ENCODE measurements at regions not wholly inside any gene's neighbourhood (a gene's known extent, or its start where the extent isn't known, plus 50 kb on each side); places are given as distances from the start of the nearest gene placed in this dataset.

- FAIRE-seq = no peak
- no peaks in the 10 kb centered on the region for H3K4me1 ChIP-seq (ENCODE audit: control insufficient read depth, extremely low read depth, insufficient read depth, low read length)
- no peaks in the 10 kb centered on the region for H3K9me1 ChIP-seq (ENCODE audit: control insufficient read depth, extremely low read depth, insufficient read depth, low read length)
Observed at GRCh38 chr2:45301307-45302277, 292.3 kb upstream of the SIX2 start.

DNA sequence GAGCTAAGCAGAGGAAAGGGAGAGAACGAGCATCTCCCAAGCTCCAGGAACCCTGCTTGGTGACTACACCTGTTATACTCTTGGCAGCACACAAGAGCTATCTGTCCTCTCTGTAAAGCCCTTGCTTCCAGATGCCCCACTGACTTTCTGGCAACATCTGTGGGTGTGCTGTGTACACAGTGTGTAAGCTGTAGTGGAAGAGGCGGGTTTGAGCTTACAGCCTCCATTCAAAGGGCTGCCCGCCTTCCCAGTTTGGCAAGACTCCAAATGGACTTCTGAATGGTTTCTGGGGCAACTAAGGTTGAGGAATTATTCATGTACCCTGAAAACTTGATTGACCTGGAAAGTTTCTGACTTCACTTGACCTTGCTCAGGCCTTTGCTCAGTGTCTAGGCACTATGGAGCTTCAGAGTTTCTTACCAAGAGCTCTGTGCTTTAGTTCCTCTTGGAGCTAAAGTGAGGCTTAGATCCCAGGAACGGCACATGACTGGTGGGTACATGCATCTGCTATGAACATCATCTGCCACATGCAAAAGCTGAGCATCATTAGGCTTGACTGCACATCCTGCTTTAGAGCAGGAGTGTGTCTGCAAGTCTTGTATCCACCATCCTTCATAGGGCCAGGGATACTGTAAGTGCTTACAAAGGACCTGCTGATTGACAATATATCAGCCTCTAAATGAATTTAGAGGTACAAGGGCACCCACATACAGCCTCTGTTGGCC is 290.9 kb upstream of the SIX2 start:
- Histone ChIP-seq H3K27me3 (ENCODE audit: control insufficient read depth, extremely low read depth, insufficient read depth, low read length) (peaks cover 43% of the 10 kb centered on the region), H3K4me3 (ENCODE audit: control insufficient read depth in 2 of 3, extremely low read depth in 1 of 3, insufficient read depth in 2 of 3, low read depth in 1 of 3, low read length in 3 of 3) (no peak overlapping the region), H3K9ac (ENCODE audit: control insufficient read depth, extremely low read depth, insufficient read depth, low read length) (no peak overlapping the region), H3K4me1 (ENCODE audit: control insufficient read depth, extremely low read depth, insufficient read depth, low read length) (no peaks in the 10 kb centered on the region), H4K20me1 (ENCODE audit: control insufficient read depth, extremely low read depth, insufficient read depth, low read length) (no peaks in the 10 kb centered on the region), H3K9me3 (ENCODE audit: control insufficient read depth, low read depth, low read length) (no peaks in the 10 kb centered on the region), H3K36me3 (ENCODE audit: control insufficient read depth in 2 of 2, extremely low read depth in 1 of 2, insufficient read depth in 2 of 2, low read length in 2 of 2) (no peaks in the 10 kb centered on the region), H2AFZ (ENCODE audit: control insufficient read depth, low read length) (no peak overlapping the region), H3K4me2 (ENCODE audit: control insufficient read depth, extremely low read depth, insufficient read depth, low read depth, low read length) (no peak overlapping the region), H3K9me1 (ENCODE audit: control insufficient read depth, extremely low read depth, insufficient read depth, low read length) (no peaks in the 10 kb centered on the region), H3K79me2 (ENCODE audit: control insufficient read depth, insufficient read depth, low read length) (no peaks in the 10 kb centered on the region), H3K27ac (ENCODE audit: control insufficient read depth, insufficient read depth, low read length) (no peak overlapping the region)
- no peak for DNase-seq (ENCODE audit: low read depth, low spot score)
- dilution Hi-C loops (cut with MboI; ENCODE audit: extremely low pct_ligation_motif_present, low sequenced_read_pairs) = no loop called here
- no peak for FAIRE-seq
- TF ChIP-seq, protein P1, sequence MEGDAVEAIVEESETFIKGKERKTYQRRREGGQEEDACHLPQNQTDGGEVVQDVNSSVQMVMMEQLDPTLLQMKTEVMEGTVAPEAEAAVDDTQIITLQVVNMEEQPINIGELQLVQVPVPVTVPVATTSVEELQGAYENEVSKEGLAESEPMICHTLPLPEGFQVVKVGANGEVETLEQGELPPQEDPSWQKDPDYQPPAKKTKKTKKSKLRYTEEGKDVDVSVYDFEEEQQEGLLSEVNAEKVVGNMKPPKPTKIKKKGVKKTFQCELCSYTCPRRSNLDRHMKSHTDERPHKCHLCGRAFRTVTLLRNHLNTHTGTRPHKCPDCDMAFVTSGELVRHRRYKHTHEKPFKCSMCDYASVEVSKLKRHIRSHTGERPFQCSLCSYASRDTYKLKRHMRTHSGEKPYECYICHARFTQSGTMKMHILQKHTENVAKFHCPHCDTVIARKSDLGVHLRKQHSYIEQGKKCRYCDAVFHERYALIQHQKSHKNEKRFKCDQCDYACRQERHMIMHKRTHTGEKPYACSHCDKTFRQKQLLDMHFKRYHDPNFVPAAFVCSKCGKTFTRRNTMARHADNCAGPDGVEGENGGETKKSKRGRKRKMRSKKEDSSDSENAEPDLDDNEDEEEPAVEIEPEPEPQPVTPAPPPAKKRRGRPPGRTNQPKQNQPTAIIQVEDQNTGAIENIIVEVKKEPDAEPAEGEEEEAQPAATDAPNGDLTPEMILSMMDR (optimal IDR thresholded peaks at IDR 0.05 in 1 of 3, IDR thresholded peaks at IDR 0.05 in 1 of 3, conservative IDR thresholded peaks at IDR 0.05 in 1 of 3; ENCODE audit: extremely low read depth in 1 of 3, insufficient read depth in 2 of 3, low read length in 3 of 3) = no peak
- TF ChIP-seq EZH2 (IDR thresholded peaks at IDR 0.05; ENCODE audit: low read length) = no peak

More at GRCh38 chr2:45301307-45302277, 292.3 kb upstream of the SIX2 start:
- H3K36me3 ChIP-seq (ENCODE audit: control insufficient read depth in 2 of 2, extremely low read depth in 1 of 2, insufficient read depth in 2 of 2, low read length in 2 of 2) = no peaks in the 10 kb centered on the region
- no peak overlapping the region for H3K4me2 ChIP-seq (ENCODE audit: control insufficient read depth, extremely low read depth, insufficient read depth, low read depth, low read length)
- H3K9me3 ChIP-seq (ENCODE audit: control insufficient read depth, low read depth, low read length) = no peaks in the 10 kb centered on the region
- peaks cover 38% of the 10 kb centered on the region for H3K27me3 ChIP-seq (ENCODE audit: control insufficient read depth, extremely low read depth, insufficient read depth, low read length)
- dilution Hi-C loops (cut with MboI; ENCODE audit: extremely low pct_ligation_motif_present, low sequenced_read_pairs) = no loop called here
- TF ChIP-seq EZH2 (IDR thresholded peaks at IDR 0.05; ENCODE audit: low read length) = no peak
- TF ChIP-seq, protein P1 (optimal IDR thresholded peaks at IDR 0.05 in 1 of 3, IDR thresholded peaks at IDR 0.05 in 1 of 3, conservative IDR thresholded peaks at IDR 0.05 in 1 of 3; ENCODE audit: extremely low read depth in 1 of 3, insufficient read depth in 2 of 3, low read length in 3 of 3) = no peak
- H3K9ac ChIP-seq (ENCODE audit: control insufficient read depth, extremely low read depth, insufficient read depth, low read length) = no peak overlapping the region
- H3K27ac ChIP-seq (ENCODE audit: control insufficient read depth, insufficient read depth, low read length) = no peak overlapping the region
- H2AFZ ChIP-seq (ENCODE audit: control insufficient read depth, low read length) = no peak overlapping the region
- no peaks in the 10 kb centered on the region for H3K79me2 ChIP-seq (ENCODE audit: control insufficient read depth, insufficient read depth, low read length)
- no peak overlapping the region for H3K4me3 ChIP-seq (ENCODE audit: control insufficient read depth in 2 of 3, extremely low read depth in 1 of 3, insufficient read depth in 2 of 3, low read depth in 1 of 3, low read length in 3 of 3)
- no peak for DNase-seq (ENCODE audit: low read depth, low spot score)
- H4K20me1 ChIP-seq (ENCODE audit: control insufficient read depth, extremely low read depth, insufficient read depth, low read length) = no peaks in the 10 kb centered on the region

Measured in keratinocyte (primary cell).